ENCODE measurements at regions not wholly inside any gene's neighbourhood (a gene's known extent, or its start where the extent isn't known, plus 50 kb on each side); places are given as distances from the start of the nearest gene placed in this dataset.

DNA sequence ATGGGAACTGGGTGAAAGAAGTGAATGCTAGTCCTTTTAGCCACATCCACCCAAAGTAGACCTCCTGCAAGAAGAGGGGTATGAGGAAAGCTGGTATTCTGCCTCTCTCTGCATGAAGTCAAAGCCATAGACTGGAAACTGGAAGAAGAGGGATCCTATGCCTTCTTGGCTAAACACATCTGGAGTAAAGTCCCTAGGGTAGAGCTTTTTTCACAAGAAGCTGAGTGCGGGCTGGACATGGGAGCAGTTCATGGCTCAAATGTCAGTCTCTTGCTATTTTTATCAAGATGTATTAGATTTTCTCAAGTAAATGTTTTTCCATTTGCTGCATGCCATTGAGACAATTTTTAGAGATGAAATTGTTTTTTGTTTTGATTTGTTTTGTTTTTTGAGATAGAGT is 206.5 kb upstream of the TMEM72 start:
- no peak for DNase-seq
- Histone ChIP-seq H3K27me3 (replicated peaks) (no peaks in the 10 kb centered on the region), H3K4me3 (ENCODE audit: low read depth, low read length) (no peak overlapping the region), H3K27ac (no peak overlapping the region), H3K36me3 (replicated peaks) (no peaks in the 10 kb centered on the region)
- TF ChIP-seq, protein P1, sequence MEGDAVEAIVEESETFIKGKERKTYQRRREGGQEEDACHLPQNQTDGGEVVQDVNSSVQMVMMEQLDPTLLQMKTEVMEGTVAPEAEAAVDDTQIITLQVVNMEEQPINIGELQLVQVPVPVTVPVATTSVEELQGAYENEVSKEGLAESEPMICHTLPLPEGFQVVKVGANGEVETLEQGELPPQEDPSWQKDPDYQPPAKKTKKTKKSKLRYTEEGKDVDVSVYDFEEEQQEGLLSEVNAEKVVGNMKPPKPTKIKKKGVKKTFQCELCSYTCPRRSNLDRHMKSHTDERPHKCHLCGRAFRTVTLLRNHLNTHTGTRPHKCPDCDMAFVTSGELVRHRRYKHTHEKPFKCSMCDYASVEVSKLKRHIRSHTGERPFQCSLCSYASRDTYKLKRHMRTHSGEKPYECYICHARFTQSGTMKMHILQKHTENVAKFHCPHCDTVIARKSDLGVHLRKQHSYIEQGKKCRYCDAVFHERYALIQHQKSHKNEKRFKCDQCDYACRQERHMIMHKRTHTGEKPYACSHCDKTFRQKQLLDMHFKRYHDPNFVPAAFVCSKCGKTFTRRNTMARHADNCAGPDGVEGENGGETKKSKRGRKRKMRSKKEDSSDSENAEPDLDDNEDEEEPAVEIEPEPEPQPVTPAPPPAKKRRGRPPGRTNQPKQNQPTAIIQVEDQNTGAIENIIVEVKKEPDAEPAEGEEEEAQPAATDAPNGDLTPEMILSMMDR (IDR thresholded peaks at IDR 0.05; ENCODE audit: low read depth, low read length, missing control alignments): no peak
- in situ Hi-C loops (cut with HindIII; ENCODE audit: low pct_ligation_motif_present, low sequenced_read_pairs): no loop called here

DNA sequence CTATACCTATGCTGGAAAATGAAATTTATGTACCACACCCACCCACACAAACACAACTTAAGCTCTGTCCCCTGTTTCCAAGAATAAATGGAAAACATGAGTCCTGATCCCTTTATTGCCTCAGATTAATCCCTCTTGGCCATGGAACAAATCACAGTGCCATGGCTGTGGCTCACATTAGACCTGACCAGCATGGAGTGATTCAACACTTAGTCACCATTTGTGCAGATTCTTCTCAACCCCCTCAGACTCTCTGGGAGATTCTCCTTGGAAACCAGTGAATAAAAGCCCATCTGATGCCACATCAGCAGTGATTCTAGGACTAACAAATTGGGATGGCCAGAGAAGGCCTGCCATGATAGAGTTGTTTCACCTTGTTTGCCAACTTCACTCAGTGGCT is 204.4 kb upstream of the TMEM72 start:
- Histone ChIP-seq H3K27me3 (replicated peaks) (no peaks in the 10 kb centered on the region), H3K4me3 (ENCODE audit: low read depth, low read length) (no peak overlapping the region), H3K27ac (peak overlapping the region; percentile 72), H3K36me3 (replicated peaks) (no peaks in the 10 kb centered on the region)
- in situ Hi-C loops (cut with HindIII; ENCODE audit: low pct_ligation_motif_present, low sequenced_read_pairs): no loop called here
- TF ChIP-seq, protein P1 (IDR thresholded peaks at IDR 0.05; ENCODE audit: low read depth, low read length, missing control alignments): no peak
- peak; percentile 95 for DNase-seq

DNA sequence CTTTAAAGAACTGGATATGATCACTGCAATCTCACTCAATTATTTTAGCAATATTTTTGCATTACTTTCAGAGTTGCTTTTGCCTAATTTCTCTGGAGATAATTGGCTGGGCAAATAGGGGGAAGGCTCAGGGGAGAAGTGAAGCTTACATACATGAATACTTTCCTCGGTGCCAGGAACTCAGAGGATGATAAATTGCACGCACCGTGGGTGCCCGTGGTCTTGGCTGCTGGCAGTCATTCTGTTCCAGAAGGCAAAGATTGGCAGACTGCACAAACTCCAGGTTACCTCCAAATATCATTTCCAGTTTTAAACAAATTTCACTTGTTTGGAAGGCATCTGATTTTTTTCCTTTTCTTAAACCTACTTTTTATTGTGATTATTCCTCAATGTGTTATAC is 197.8 kb upstream of the TMEM72 start:
- H3K27ac ChIP-seq: no peak overlapping the region
- H3K36me3 ChIP-seq (replicated peaks): no peaks in the 10 kb centered on the region
- in situ Hi-C loops (cut with HindIII; ENCODE audit: low pct_ligation_motif_present, low sequenced_read_pairs): no loop called here
- DNase-seq: no peak
- TF ChIP-seq, protein P1 (IDR thresholded peaks at IDR 0.05; ENCODE audit: low read depth, low read length, missing control alignments): no peak
- H3K4me3 ChIP-seq (ENCODE audit: low read depth, low read length): no peak overlapping the region
- H3K27me3 ChIP-seq (replicated peaks): no peaks in the 10 kb centered on the region

DNA sequence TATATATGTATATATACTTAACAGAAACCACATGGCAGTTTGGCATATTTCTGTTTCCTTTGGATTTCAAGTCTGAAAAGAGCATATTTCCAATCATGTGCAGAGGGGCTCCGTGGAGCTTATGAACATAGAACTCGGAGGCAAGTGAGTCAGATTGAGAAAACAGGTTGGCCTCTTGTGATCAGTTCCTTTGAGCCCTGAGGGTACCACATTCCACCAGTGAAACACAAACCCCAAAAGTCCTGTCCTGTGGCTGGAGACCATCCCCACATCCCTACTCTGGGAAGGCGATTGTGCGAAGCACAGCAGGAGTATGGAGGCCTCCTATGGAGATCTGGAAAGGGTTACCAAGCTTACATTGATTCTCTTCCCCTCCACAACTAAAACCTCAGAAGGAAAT is 196.7 kb upstream of the TMEM72 start:
- no peak for DNase-seq
- H3K27ac ChIP-seq: no peak overlapping the region
- TF ChIP-seq, protein P1 (IDR thresholded peaks at IDR 0.05; ENCODE audit: low read depth, low read length, missing control alignments): no peak
- H3K27me3 ChIP-seq (replicated peaks): no peaks in the 10 kb centered on the region
- H3K4me3 ChIP-seq (ENCODE audit: low read depth, low read length): no peak overlapping the region
- in situ Hi-C loops (cut with HindIII; ENCODE audit: low pct_ligation_motif_present, low sequenced_read_pairs): no loop called here
- H3K36me3 ChIP-seq (replicated peaks): no peaks in the 10 kb centered on the region

DNA sequence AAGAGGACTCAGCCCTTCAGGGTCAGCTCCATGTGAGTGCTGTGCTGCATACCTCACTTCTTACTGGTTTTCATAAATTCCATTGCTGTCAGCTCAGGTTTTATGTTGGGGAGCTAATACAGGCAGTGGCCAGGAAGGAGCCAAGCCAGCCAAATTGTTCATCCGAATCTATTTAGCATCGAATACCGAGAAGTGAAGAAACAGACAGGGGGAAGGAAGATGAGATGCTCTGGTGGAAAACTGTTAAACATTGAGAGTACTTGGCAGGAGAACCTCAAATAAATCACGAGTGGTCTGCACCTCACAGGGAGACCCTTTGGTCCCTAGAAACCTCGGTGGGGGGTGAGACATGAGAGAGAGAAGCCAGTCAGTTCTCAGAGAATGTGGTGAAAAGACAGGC is 196.0 kb upstream of the TMEM72 start:
- TF ChIP-seq, protein P1 (IDR thresholded peaks at IDR 0.05; ENCODE audit: low read depth, low read length, missing control alignments): no peak
- in situ Hi-C loops (cut with HindIII; ENCODE audit: low pct_ligation_motif_present, low sequenced_read_pairs): no loop called here
- Histone ChIP-seq H3K27ac (peak overlapping the region; percentile 17), H3K27me3 (replicated peaks) (no peaks in the 10 kb centered on the region), H3K4me3 (ENCODE audit: low read depth, low read length) (no peak overlapping the region), H3K36me3 (replicated peaks) (no peaks in the 10 kb centered on the region)
- DNase-seq: peak; percentile 53

DNA sequence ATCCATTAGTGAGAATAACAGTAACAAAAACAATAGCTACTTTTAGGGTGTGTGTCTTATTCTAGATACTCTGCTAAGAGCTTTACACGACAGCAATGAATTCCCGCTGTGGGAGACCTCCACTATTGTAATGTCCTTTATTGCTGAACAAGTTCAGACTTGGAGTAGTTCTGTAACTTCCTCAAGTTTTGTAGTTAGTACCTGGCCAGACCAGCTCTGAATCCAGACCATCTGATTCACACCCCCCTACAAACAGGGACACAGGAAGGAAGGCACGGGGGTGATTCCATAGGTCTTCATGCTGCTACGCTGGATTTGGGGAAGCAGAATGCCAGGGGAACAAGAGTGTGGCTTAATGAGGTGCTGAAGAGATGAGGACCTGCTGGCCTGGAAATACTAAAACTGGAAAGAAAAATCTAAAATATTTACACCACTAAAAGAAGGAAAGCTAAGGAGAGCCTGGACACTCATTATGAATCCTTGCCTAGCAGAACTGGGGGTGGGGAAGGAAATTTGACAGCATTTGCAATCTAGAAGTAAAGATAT is 194.6 kb upstream of the TMEM72 start:
- Histone ChIP-seq H3K27me3 (replicated peaks) (no peaks in the 10 kb centered on the region), H3K4me3 (ENCODE audit: low read depth, low read length) (no peak overlapping the region), H3K27ac (no peak overlapping the region), H3K36me3 (replicated peaks) (no peaks in the 10 kb centered on the region)
- no peak for DNase-seq
- TF ChIP-seq, protein P1 (IDR thresholded peaks at IDR 0.05; ENCODE audit: low read depth, low read length, missing control alignments): no peak
- in situ Hi-C loops (cut with HindIII; ENCODE audit: low pct_ligation_motif_present, low sequenced_read_pairs): no loop called here
